ENCODE measurements at regions not wholly inside any gene's neighbourhood (a gene's known extent, or its start where the extent isn't known, plus 50 kb on each side); places are given as distances from the start of the nearest gene placed in this dataset.

- TF ChIP-seq POLR2A (IDR thresholded peaks at IDR 0.05) (no peak), CTCF (IDR thresholded peaks at IDR 0.05) (no peak)
These were observed 53.8 kb upstream of the SPPL2A start for GRCh38 chr15:50819344-50819743.
